Prostate gland (tissue), 2 donors: ENCODE measurements at regions not wholly inside any gene's neighbourhood (a gene's known extent, or its start where the extent isn't known, plus 50 kb on each side); places are given as distances from the start of the nearest gene placed in this dataset.

Experiments
- DNase-seq: peaks from one replicate; pipeline ENCODE4 v3.0.0-alpha.2; 2019; ENCODE audit warnings: low spot score
- H3K27ac ChIP-seq, 2 donors: fragments of 200-600 bp; sonication (generic); 2 replicates each; pipeline ENCODE4 v1.5.1; 2017 to 2019
- H3K27me3 ChIP-seq: fragments of 200-600 bp; sonication (generic); replicated peaks from 2 replicates; pipeline ENCODE4 v1.5.1; 2019; ENCODE audit not compliant: insufficient read depth
- H3K36me3 ChIP-seq, 2 donors: fragments of 200-600 bp; sonication (generic); 1 replicate in 1 of 2; 2 replicates in 1 of 2; pipeline versions ENCODE4 v1.5.1 to v1.8.1; 2017 to 2019
- H3K4me1 ChIP-seq: fragments of 200-600 bp; sonication (generic); replicated peaks from 2 replicates; pipeline ENCODE4 v1.5.1; 2019
- H3K4me3 ChIP-seq, 2 donors: fragments of 200-600 bp; sonication (generic); 2 replicates each; pipeline ENCODE4 v1.5.1; 2017 to 2019
- H3K9me3 ChIP-seq: fragments of 200-600 bp; sonication (generic); 2 replicates; pipeline ENCODE4 v1.5.1; 2017
- CTCF ChIP-seq, 4 experiments: fragments of 200-600 bp in 2 of 4; fragments of 450-650 bp in 2 of 4; sonication (generic) in 2 of 4; IDR thresholded peaks; 1 replicate in 3 of 4; 2 replicates in 1 of 4; pipeline ENCODE4 v1.5.1; 2016 to 2019; ENCODE audit warnings: antibody characterized with exemption in 4 of 4, mild to moderate bottlenecking in 2 of 4, moderate library complexity in 2 of 4
- POLR2A ChIP-seq: fragments of 450-650 bp; IDR thresholded peaks from one replicate; pipeline ENCODE4 v1.6.1; 2016; ENCODE audit warnings: antibody characterized with exemption, mild to moderate bottlenecking
- POLR2AphosphoS5 ChIP-seq: sonication (generic); formaldehyde crosslinking; IDR thresholded peaks from one replicate; pipeline ENCODE4 v1.6.1; 2017; ENCODE audit warnings: antibody characterized with exemption
- WGBS: methylation state at CpG from one replicate; pipeline ENCODE4 v1.1.5; 2018; 5-methylcytosine and 5-hydroxymethylcytosine counted together
- intact Hi-C: fragments of 100-400 bp; cut with DNase I; formaldehyde crosslinking; loops from one replicate; pipeline ENCODE4 v1.14.2; 2022

- no peaks in the 10 kb centered on the region for H3K27me3 ChIP-seq
- WGBS, result 60% methylated on average over 12 of the region's 12 CpGs
- H3K4me3 ChIP-seq, result no peak overlapping the region
- TF ChIP-seq POLR2AphosphoS5 (no peak), CTCF (IDR thresholded peaks at IDR 0.05) (no peak), POLR2A (no peak)
- H3K27ac ChIP-seq, result no peak overlapping the region
- no peaks in the 10 kb centered on the region for H3K36me3 ChIP-seq
- no peak for DNase-seq
- intact Hi-C loops, result no loop called here
- no peaks in the 10 kb centered on the region for H3K4me1 ChIP-seq
- no peaks in the 10 kb centered on the region for H3K9me3 ChIP-seq
These were observed 273.0 kb downstream of the ADGB start for GRCh38 chr6:146871611-146872425.

GRCh38 chr6:146872426-146872785 is 273.6 kb downstream of the ADGB start:
- H3K4me3 ChIP-seq, result no peak overlapping the region
- WGBS, result 98% methylated on average over 1 of the region's 1 CpG
- intact Hi-C loops, result no loop called here
- DNase-seq, result no peak
- no peaks in the 10 kb centered on the region for H3K36me3 ChIP-seq
- no peak overlapping the region for H3K27ac ChIP-seq
- no peaks in the 10 kb centered on the region for H3K27me3 ChIP-seq
- no peaks in the 10 kb centered on the region for H3K4me1 ChIP-seq
- TF ChIP-seq POLR2AphosphoS5 (no peak), POLR2A (no peak), CTCF (IDR thresholded peaks at IDR 0.05) (no peak)
- H3K9me3 ChIP-seq, result no peaks in the 10 kb centered on the region

DNA sequence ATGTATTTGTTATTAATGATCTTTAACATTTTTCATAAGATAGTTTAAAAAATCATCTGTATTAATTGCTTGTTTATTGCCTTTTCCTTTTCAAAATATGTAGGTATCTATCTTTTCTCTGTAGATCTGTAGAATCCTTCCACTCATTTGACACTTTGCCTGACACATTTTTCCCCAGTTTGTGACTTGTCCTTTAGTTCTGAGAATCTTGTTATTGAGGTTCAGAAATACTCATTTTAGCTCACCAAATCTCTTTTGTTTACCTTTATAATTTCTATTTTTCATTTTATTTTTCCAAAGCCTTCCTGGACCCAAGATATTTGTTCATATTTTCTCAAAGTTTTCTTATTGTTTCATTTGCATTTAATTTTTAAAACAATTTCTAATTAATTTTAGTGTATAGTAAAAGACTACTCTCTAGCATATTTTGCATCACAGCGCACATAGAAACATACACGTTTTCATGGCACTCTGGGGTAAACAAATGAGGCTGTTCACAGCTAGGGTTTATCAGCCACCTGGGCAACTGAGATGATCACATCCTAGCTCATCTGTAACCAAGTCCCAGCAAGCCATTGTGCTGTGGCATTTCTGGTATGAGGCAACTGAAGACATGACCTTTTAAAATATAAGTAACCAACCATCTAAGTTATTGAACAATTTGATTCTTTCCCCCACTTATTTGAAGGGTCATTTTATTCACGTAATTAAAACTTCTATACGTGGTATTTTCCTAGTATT is 275.7 kb downstream of the ADGB start:
- Histone ChIP-seq H3K36me3 (no peaks in the 10 kb centered on the region), H3K4me1 (no peaks in the 10 kb centered on the region), H3K9me3 (no peaks in the 10 kb centered on the region), H3K27me3 (no peaks in the 10 kb centered on the region), H3K4me3 (no peak overlapping the region), H3K27ac (no peak overlapping the region)
- TF ChIP-seq POLR2AphosphoS5 (no peak), POLR2A (no peak), CTCF (IDR thresholded peaks at IDR 0.05) (no peak)
- no peak for DNase-seq
- WGBS, result 93% methylated on average over 4 of the region's 4 CpGs
- intact Hi-C loops, result no loop called here

DNA sequence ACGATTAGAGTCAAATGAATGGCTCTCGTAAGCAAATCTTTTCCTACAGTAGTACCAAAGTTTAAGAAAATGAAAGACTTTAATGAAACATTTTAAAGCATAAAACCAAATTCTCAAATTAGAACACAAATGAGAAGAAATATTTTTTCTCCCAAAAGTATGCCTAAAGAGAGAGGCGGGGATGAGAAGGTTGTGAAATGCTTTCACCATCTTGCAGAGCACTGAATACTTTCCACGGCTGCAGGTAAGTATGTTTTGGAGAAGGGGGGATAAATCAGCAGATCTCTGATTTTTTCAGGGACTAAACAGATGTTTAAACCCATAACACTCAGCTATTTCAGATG is 277.1 kb downstream of the ADGB start:
- H3K4me3 ChIP-seq, result no peak overlapping the region
- no peak overlapping the region for H3K27ac ChIP-seq
- no peak for DNase-seq
- H3K27me3 ChIP-seq, result no peaks in the 10 kb centered on the region
- intact Hi-C loops, result no loop called here
- 89% methylated on average over 4 of the region's 4 CpGs for WGBS
- TF ChIP-seq CTCF (IDR thresholded peaks at IDR 0.05), result no peak
- TF ChIP-seq POLR2A, result no peak
- TF ChIP-seq POLR2AphosphoS5, result no peak
- no peaks in the 10 kb centered on the region for H3K36me3 ChIP-seq
- no peaks in the 10 kb centered on the region for H3K9me3 ChIP-seq
- H3K4me1 ChIP-seq, result no peaks in the 10 kb centered on the region
